Astrocyte (in vitro differentiated cells and primary cell): ENCODE measurements at regions not wholly inside any gene's neighbourhood (a gene's known extent, or its start where the extent isn't known, plus 50 kb on each side); places are given as distances from the start of the nearest gene placed in this dataset.

Experiments used
- EZH2 ChIP-seq: IDR thresholded peaks from 2 replicates; pipeline ENCODE4 v1.6.1; 2012; ENCODE audit warnings: mild to moderate bottlenecking, low read length, inconsistent platforms; ENCODE audit not compliant: insufficient read depth
- TF ChIP-seq, protein P1 (sequence below): IDR thresholded peaks from 2 replicates; pipeline ENCODE4 v1.5.1; 2011; ENCODE audit warnings: low read depth, mild to moderate bottlenecking, inconsistent platforms, low read length, moderate library complexity; ENCODE audit not compliant: insufficient read depth

DNA sequence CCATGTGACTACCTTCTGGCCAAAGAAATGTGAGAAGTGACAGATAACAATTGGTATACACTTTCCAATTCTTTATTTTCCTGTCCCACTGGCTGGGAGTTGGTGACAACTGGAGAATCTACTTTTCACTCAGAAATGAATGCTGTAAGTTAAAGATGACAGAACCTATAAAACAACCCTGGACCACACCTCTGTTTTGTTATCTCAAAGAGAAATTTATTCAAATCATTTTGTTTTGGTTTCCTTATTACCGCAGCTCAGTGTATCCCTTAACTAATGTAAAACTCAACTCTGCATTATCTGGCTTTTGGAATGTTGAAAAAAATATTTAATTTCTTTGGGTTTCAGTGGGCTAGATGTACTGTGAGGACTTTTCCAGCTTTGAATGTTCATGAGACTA lies 469.8 kb downstream of the PCDH7 start:
- no peak for TF ChIP-seq EZH2
- TF ChIP-seq, protein P1, sequence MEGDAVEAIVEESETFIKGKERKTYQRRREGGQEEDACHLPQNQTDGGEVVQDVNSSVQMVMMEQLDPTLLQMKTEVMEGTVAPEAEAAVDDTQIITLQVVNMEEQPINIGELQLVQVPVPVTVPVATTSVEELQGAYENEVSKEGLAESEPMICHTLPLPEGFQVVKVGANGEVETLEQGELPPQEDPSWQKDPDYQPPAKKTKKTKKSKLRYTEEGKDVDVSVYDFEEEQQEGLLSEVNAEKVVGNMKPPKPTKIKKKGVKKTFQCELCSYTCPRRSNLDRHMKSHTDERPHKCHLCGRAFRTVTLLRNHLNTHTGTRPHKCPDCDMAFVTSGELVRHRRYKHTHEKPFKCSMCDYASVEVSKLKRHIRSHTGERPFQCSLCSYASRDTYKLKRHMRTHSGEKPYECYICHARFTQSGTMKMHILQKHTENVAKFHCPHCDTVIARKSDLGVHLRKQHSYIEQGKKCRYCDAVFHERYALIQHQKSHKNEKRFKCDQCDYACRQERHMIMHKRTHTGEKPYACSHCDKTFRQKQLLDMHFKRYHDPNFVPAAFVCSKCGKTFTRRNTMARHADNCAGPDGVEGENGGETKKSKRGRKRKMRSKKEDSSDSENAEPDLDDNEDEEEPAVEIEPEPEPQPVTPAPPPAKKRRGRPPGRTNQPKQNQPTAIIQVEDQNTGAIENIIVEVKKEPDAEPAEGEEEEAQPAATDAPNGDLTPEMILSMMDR, result no peak
